ENCODE measurements at regions not wholly inside any gene's neighbourhood (a gene's known extent, or its start where the extent isn't known, plus 50 kb on each side); places are given as distances from the start of the nearest gene placed in this dataset.
"Not testable (repeated sequence)": the region's sequence is repeated elsewhere in the genome, so short reads cannot be mapped to it uniquely, and the experiment has no call there.

DNA sequence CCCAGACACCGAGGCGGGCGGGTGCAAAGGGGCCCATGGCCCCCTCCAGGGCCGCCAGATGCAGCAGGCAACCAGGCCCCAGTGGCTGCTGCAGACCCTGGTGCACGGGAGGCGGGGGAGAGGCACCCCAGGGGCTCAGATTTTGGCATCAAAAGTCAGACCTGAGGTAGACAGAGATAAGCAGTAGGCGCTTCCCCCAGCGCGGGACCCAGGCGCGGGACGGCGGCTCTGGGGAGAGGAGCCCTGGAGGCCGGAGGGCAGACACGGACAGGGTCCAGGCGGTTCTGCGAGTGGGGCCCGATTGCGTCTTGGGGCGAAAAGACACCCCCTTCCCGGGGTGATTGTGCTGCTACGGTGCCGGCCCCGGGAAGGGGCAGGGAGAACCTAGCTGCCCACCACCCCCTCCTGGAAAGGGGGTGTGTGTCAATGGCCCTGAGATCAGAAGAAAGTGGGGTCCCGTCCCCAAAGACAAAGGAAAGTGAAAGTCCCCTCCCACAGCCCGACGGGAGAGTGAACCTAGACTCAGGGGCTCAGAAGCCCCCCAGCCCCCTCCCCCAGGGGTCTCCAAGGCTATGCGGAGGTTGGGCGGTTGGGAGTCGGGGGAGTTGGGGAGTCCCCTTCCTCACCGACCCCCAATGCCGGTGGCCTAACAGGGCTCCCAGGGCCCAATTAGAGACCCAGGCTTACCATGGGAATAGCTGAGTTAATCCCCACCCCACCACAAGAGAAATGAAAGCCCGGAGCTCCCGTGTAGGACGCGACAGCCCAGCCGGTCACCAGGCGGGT is 178.5 kb downstream of the SPATA31A1 start:
- not testable (repeated sequence) for H3K4me3 ChIP-seq (ENCODE audit: low read depth in 1 of 2, low read length in 2 of 2); H3K27me3 ChIP-seq (ENCODE audit: control insufficient read depth in 1 of 2, insufficient read depth in 2 of 2, low read length in 2 of 2); H3K27ac ChIP-seq (ENCODE audit: low read depth, low read length); H3K4me1 ChIP-seq (ENCODE audit: insufficient read depth, low read length); H3K9me3 ChIP-seq (ENCODE audit: low read length); H3K36me3 ChIP-seq (ENCODE audit: insufficient read depth, low read length); H3K9ac ChIP-seq (ENCODE audit: low read length)

DNA sequence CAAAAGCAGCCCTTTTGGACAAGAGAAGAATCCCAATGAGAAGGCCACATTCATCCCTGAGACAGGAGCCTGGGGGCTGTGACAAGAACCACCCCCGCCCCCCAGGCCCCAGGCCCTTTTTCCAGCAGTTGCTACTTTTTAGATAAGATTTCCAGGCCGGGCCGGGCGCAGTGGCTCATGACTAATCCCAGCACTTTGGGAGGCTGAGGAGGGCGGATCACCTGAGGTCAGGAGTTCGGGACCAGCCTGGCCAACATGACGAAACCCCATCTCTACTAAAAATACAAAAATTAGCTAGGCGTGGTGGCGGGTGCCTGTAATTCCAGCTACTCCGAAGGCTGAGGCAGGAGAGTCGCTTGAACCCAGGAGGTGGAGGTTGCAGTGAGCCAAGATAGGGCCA is 179.4 kb downstream of the SPATA31A1 start:
- H3K9me3 ChIP-seq (ENCODE audit: low read length); H3K4me1 ChIP-seq (ENCODE audit: insufficient read depth, low read length); H3K9ac ChIP-seq (ENCODE audit: low read length); H3K27me3 ChIP-seq (ENCODE audit: control insufficient read depth in 1 of 2, insufficient read depth in 2 of 2, low read length in 2 of 2); H3K36me3 ChIP-seq (ENCODE audit: insufficient read depth, low read length); H3K27ac ChIP-seq (ENCODE audit: low read depth, low read length); H3K4me3 ChIP-seq (ENCODE audit: low read depth in 1 of 2, low read length in 2 of 2): not testable (repeated sequence)

DNA sequence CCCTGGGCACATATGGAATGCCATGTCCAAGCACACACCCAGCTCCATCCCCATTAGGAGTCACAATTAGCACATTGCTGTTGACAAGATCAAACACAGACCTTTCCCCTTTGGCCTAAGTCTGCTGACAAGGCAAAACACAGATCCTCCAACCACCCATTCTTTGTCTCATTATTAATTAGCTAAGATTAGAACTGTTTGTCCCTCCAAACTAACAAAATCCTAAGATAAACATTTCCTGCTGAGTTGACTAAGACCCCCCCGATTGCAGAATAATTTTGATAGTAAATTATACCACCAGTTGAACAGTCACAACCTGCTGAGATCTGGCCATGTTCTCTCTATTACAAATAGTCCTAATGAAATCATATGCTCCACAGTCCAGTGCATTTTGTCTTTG is 186.7 kb downstream of the SPATA31A1 start:
- H3K27me3 ChIP-seq (ENCODE audit: control insufficient read depth in 1 of 2, insufficient read depth in 2 of 2, low read length in 2 of 2); H3K9ac ChIP-seq (ENCODE audit: low read length); H3K9me3 ChIP-seq (ENCODE audit: low read length): not testable (repeated sequence)

DNA sequence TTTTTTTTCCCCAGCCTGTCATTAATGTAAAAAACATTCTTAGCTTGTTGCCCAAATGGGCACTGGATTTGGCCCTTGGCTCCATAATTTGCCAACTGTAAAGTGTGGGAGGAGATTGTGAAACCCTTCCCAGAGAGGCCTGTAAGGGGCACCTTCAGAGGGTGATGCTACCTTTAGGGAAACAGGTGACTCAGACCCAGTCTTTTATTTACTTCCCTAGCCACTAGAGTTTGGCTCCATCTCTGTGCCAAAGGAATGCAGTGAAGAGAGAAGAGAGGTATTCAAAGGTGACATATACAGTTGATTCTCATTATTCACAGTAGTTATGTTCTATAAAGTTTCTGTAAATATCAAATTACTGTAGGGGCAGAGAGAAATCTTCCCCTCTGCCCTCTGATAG is 189.6 kb downstream of the SPATA31A1 start:
- H3K36me3 ChIP-seq (ENCODE audit: insufficient read depth, low read length); H3K4me1 ChIP-seq (ENCODE audit: insufficient read depth, low read length); H3K9me3 ChIP-seq (ENCODE audit: low read length); H3K27me3 ChIP-seq (ENCODE audit: control insufficient read depth in 1 of 2, insufficient read depth in 2 of 2, low read length in 2 of 2); H3K9ac ChIP-seq (ENCODE audit: low read length); H3K4me3 ChIP-seq (ENCODE audit: low read depth in 1 of 2, low read length in 2 of 2); H3K27ac ChIP-seq (ENCODE audit: low read depth, low read length): not testable (repeated sequence)

More for the DNA sequence above, 186.7 kb downstream of the SPATA31A1 start:
- not testable (repeated sequence) for H3K4me1 ChIP-seq (ENCODE audit: insufficient read depth, low read length); H3K36me3 ChIP-seq (ENCODE audit: insufficient read depth, low read length); H3K27ac ChIP-seq (ENCODE audit: low read depth, low read length); H3K4me3 ChIP-seq (ENCODE audit: low read depth in 1 of 2, low read length in 2 of 2)

DNA sequence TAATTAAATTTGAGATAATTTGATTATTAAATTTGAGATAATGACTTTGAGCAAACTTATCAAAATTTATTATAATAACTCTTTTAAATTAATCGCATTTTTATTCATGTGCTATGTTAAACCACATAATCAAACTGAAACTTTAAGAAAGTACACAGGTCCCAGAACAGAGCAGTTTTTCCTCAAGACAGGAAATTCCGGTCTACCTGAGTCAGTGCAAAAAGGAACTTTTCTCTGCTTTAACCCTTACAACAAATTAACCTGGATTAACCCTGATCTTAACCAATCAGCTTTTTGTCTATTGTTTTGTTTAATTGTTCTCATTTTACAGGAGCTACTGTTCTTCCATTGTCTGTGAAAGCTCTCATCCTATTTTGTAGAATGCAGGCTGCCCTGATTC is 195.1 kb downstream of the SPATA31A1 start:
- H3K9me3 ChIP-seq (ENCODE audit: low read length); H3K9ac ChIP-seq (ENCODE audit: low read length); H3K4me1 ChIP-seq (ENCODE audit: insufficient read depth, low read length); H3K27ac ChIP-seq (ENCODE audit: low read depth, low read length); H3K36me3 ChIP-seq (ENCODE audit: insufficient read depth, low read length); H3K27me3 ChIP-seq (ENCODE audit: control insufficient read depth in 1 of 2, insufficient read depth in 2 of 2, low read length in 2 of 2); H3K4me3 ChIP-seq (ENCODE audit: low read depth in 1 of 2, low read length in 2 of 2): not testable (repeated sequence)

DNA sequence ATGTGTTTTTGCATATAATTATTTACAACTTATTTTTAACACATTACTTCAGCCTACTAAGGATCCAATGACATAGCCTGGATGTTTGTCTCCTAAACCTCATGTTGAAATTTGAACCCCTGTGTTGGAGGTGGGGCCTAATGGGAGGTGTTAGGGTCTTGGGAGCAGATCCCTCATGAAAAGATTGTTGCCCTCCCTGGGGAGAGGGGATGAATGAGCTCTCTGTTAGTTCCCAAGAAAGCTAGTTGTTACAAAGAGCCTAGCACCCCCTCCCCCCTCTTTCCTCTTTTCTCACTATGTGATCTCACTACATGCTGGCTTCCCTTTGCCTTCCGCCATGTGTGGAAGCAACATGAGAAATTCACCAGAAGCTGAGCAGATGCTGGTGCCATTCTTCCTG is 196.1 kb downstream of the SPATA31A1 start:
- not testable (repeated sequence) for H3K9me3 ChIP-seq (ENCODE audit: low read length); H3K27ac ChIP-seq (ENCODE audit: low read depth, low read length); H3K36me3 ChIP-seq (ENCODE audit: insufficient read depth, low read length); H3K27me3 ChIP-seq (ENCODE audit: control insufficient read depth in 1 of 2, insufficient read depth in 2 of 2, low read length in 2 of 2); H3K4me1 ChIP-seq (ENCODE audit: insufficient read depth, low read length); H3K4me3 ChIP-seq (ENCODE audit: low read depth in 1 of 2, low read length in 2 of 2); H3K9ac ChIP-seq (ENCODE audit: low read length)

DNA sequence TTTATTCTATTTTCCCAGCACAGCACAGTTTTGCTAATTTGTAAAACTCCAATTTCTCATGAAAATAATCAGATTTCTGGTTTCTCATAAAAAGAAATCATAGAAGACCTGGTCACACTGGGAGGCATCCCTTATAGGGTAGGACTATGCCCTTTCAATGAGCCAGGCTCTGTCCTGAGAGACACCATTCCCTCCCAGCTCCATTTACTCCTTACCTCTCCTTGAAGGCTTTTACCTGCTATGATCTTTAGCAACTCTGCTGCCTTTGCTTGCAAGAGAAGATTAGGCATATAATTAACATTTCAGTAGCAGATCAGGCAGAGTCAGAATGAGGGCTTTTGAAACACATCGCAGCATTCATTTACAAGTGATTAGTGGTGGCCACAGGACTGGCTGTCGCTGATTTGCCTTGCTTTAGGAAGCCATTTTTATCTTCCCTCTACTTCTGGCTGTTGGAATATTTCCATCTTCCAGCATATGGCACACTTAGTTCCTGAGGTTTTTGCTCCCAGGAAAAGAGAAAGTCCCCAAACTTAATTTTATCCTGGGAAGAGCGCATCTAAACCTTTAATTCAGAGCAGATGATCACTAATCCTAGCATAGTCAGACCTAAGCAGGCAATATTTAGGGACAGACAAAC is 196.9 kb downstream of the SPATA31A1 start:
- H3K27me3 ChIP-seq (ENCODE audit: control insufficient read depth in 1 of 2, insufficient read depth in 2 of 2, low read length in 2 of 2); H3K4me1 ChIP-seq (ENCODE audit: insufficient read depth, low read length); H3K27ac ChIP-seq (ENCODE audit: low read depth, low read length); H3K9me3 ChIP-seq (ENCODE audit: low read length); H3K4me3 ChIP-seq (ENCODE audit: low read depth in 1 of 2, low read length in 2 of 2); H3K9ac ChIP-seq (ENCODE audit: low read length); H3K36me3 ChIP-seq (ENCODE audit: insufficient read depth, low read length): not testable (repeated sequence)

DNA sequence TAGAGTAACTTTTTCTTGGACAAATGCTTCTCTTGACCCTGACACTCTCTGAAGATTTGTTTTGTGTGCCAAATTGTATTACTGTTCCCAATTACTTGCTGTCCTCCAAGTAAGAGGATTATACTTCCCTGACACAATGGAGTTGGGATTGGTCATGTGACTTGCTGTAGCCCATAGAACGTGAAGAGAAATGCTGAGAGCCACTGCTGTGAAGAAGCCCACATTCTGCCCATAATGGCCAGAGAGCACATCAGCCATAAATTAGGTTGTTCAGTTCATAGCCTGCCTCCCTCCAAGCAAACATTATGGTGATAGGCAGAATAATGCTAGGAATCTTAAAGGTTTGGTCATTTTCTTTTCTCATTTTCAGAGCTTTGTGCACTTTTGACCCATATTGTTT is 198.9 kb downstream of the SPATA31A1 start:
- H3K4me3 ChIP-seq (ENCODE audit: low read depth in 1 of 2, low read length in 2 of 2): not testable (repeated sequence)

DNA sequence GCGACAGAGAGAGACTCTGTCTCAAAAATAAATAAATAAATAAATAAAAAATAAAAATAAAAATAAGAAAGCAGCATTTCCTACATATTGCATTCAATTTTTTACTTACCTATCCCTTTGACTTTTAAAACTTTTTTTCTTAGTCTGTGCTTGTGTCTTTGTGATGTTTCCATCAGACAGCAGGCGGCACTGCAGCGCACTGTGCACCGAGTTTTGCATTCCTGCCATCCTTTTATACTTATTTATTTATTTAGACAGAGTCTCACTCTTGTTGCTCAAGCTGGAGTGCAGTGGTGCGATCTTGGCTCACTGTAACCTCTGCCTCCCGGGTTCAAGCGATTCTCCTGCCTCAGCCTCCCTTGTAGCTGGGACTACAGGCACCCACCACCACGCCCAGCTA is 203.9 kb downstream of the SPATA31A1 start:
- not testable (repeated sequence) for H3K4me3 ChIP-seq (ENCODE audit: low read depth in 1 of 2, low read length in 2 of 2); H3K27ac ChIP-seq (ENCODE audit: low read depth, low read length); H3K27me3 ChIP-seq (ENCODE audit: control insufficient read depth in 1 of 2, insufficient read depth in 2 of 2, low read length in 2 of 2); H3K9me3 ChIP-seq (ENCODE audit: low read length); H3K36me3 ChIP-seq (ENCODE audit: insufficient read depth, low read length); H3K9ac ChIP-seq (ENCODE audit: low read length); H3K4me1 ChIP-seq (ENCODE audit: insufficient read depth, low read length)

More for the DNA sequence above, 198.9 kb downstream of the SPATA31A1 start:
- H3K27ac ChIP-seq (ENCODE audit: low read depth, low read length); H3K36me3 ChIP-seq (ENCODE audit: insufficient read depth, low read length); H3K27me3 ChIP-seq (ENCODE audit: control insufficient read depth in 1 of 2, insufficient read depth in 2 of 2, low read length in 2 of 2); H3K9me3 ChIP-seq (ENCODE audit: low read length); H3K9ac ChIP-seq (ENCODE audit: low read length); H3K4me1 ChIP-seq (ENCODE audit: insufficient read depth, low read length): not testable (repeated sequence)

DNA sequence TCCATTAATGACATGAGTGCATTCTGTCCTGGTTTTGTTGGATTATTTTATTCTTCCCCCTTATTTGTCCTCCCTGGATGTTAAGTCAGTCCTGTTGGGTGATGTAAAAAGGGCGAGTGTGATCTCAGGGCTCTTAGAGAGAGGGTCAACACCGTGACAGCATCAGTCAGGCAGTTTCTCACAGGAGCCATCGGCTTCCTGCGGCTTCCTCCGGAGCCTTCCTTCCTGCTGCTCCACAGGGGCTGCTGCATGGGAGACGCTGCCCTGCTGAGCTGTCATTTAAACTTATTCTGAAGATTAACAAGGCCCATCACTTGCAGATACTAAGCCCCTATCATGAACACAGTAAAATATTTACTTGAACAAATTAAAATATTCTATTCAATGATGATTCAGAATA is 211.3 kb downstream of the SPATA31A1 start:
- H3K4me3 ChIP-seq (ENCODE audit: low read depth in 1 of 2, low read length in 2 of 2); H3K4me1 ChIP-seq (ENCODE audit: insufficient read depth, low read length); H3K27me3 ChIP-seq (ENCODE audit: control insufficient read depth in 1 of 2, insufficient read depth in 2 of 2, low read length in 2 of 2); H3K9me3 ChIP-seq (ENCODE audit: low read length); H3K9ac ChIP-seq (ENCODE audit: low read length); H3K27ac ChIP-seq (ENCODE audit: low read depth, low read length); H3K36me3 ChIP-seq (ENCODE audit: insufficient read depth, low read length): not testable (repeated sequence)

DNA sequence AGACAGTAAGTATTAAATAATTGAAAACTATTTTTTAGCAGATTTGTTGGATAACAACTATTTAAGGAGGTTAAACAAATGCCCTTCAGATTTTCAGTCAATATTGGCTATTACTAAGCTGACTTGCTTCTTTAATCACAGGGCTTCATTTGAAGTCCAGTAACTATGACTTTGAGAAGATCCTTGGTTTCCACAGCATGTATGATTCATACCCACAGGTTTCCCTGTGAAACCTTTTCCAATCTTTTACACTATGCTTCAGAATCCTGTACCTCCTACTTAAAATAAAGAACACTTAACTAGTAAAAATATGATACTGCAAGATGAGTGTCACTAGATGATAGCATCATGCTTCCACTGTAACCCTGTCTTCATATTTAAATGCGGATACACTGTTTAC is 211.9 kb downstream of the SPATA31A1 start:
- H3K9ac ChIP-seq (ENCODE audit: low read length); H3K4me3 ChIP-seq (ENCODE audit: low read depth in 1 of 2, low read length in 2 of 2); H3K27me3 ChIP-seq (ENCODE audit: control insufficient read depth in 1 of 2, insufficient read depth in 2 of 2, low read length in 2 of 2); H3K4me1 ChIP-seq (ENCODE audit: insufficient read depth, low read length); H3K9me3 ChIP-seq (ENCODE audit: low read length); H3K36me3 ChIP-seq (ENCODE audit: insufficient read depth, low read length); H3K27ac ChIP-seq (ENCODE audit: low read depth, low read length): not testable (repeated sequence)

DNA sequence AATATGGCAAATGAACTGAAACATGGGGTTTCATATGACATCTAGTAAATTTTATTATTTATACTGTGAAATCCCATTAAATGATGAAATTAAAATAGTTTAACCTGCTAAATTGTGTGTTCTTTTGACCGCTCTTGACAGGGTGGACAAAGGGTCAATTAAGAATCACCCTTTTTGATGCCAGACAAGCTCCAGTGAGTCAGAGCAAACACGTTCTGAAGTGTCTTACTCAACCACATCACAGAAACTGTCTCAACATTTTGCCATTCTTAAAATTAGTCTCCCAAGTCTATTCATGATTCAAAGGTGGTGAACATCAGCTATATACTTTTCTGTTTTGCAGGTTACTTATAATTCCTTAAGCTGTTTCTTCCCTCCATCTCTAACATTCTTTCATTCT is 213.4 kb downstream of the SPATA31A1 start:
- H3K9me3 ChIP-seq (ENCODE audit: low read length); H3K36me3 ChIP-seq (ENCODE audit: insufficient read depth, low read length); H3K4me1 ChIP-seq (ENCODE audit: insufficient read depth, low read length); H3K27ac ChIP-seq (ENCODE audit: low read depth, low read length); H3K9ac ChIP-seq (ENCODE audit: low read length); H3K4me3 ChIP-seq (ENCODE audit: low read depth in 1 of 2, low read length in 2 of 2); H3K27me3 ChIP-seq (ENCODE audit: control insufficient read depth in 1 of 2, insufficient read depth in 2 of 2, low read length in 2 of 2): not testable (repeated sequence)

All from muscle layer of colon (tissue), 2 donors.